ENCODE measurements at regions not wholly inside any gene's neighbourhood (a gene's known extent, or its start where the extent isn't known, plus 50 kb on each side); places are given as distances from the start of the nearest gene placed in this dataset.
"Not testable (repeated sequence)": the region's sequence is repeated elsewhere in the genome, so short reads cannot be mapped to it uniquely, and the experiment has no call there.

DNA sequence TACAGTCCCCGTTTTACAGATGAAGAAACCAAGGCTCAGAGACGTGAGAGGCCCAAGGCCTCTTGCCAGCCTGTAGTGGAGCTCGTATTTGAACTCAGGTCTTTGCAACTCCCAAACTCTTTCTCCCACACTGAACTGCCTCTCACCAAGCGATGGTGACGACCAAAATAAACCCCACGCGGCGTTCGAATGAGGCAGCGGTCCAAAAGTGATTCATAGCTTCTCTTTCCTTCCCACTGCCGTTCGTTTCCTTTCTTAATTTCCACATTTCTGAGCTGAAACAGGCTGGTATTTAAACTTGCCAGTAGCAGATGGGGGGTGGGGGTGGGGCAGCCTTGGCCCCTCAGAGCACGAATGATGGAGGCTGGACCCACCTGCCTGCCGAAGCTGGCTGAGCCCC lies 252.9 kb upstream of the KCNG1 start:
- no peak for DNase-seq (ENCODE audit: low spot score)
- TF ChIP-seq, protein P1, sequence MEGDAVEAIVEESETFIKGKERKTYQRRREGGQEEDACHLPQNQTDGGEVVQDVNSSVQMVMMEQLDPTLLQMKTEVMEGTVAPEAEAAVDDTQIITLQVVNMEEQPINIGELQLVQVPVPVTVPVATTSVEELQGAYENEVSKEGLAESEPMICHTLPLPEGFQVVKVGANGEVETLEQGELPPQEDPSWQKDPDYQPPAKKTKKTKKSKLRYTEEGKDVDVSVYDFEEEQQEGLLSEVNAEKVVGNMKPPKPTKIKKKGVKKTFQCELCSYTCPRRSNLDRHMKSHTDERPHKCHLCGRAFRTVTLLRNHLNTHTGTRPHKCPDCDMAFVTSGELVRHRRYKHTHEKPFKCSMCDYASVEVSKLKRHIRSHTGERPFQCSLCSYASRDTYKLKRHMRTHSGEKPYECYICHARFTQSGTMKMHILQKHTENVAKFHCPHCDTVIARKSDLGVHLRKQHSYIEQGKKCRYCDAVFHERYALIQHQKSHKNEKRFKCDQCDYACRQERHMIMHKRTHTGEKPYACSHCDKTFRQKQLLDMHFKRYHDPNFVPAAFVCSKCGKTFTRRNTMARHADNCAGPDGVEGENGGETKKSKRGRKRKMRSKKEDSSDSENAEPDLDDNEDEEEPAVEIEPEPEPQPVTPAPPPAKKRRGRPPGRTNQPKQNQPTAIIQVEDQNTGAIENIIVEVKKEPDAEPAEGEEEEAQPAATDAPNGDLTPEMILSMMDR (IDR thresholded peaks at IDR 0.05) = no peak

DNA sequence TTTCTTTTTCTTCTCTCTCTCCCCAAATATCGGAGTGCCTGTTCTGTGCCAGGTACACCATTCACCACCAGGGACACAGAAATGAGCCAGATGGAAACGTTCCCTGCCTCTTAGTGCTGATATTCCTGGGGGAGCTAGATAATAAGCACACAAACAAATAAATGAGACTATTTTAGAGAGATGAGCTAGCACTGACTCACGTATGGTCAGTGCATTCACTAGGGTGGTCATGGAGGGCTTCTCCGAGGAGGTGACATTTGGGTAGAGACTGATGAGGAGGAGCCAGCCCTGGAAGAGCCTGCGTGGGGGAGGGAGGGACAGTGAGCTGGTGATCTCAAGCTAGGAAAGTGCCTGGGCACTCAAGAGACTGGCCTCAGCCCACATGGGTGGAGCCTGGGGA lies 252.3 kb upstream of the KCNG1 start:
- no peak for DNase-seq (ENCODE audit: low spot score)
- peaks cover 10% of the 10 kb centered on the region for H3K9me3 Mint-ChIP-seq (ENCODE audit: low read depth)
- peaks cover 6% of the 10 kb centered on the region for H3K36me3 Mint-ChIP-seq (ENCODE audit: low read depth)
- H3K4me1 Mint-ChIP-seq (ENCODE audit: low read depth) = peaks cover 9% of the 10 kb centered on the region
- H3K27ac Mint-ChIP-seq (ENCODE audit: unreplicated experiment) = no peak overlapping the region
- TF ChIP-seq, protein P1 (IDR thresholded peaks at IDR 0.05) = no peak
- H3K4me3 Mint-ChIP-seq (ENCODE audit: unreplicated experiment) = no peak overlapping the region
- peaks cover 42% of the 10 kb centered on the region for H3K27me3 Mint-ChIP-seq (ENCODE audit: low read depth)

More for the DNA sequence above, 252.9 kb upstream of the KCNG1 start:
- Mint-ChIP-seq H3K27ac (ENCODE audit: unreplicated experiment) (no peak overlapping the region), H3K27me3 (ENCODE audit: low read depth) (peaks cover 42% of the 10 kb centered on the region), H3K4me3 (ENCODE audit: unreplicated experiment) (no peak overlapping the region), H3K36me3 (ENCODE audit: low read depth) (peaks cover 6% of the 10 kb centered on the region), H3K4me1 (ENCODE audit: low read depth) (peaks cover 9% of the 10 kb centered on the region), H3K9me3 (ENCODE audit: low read depth) (peaks cover 8% of the 10 kb centered on the region)

DNA sequence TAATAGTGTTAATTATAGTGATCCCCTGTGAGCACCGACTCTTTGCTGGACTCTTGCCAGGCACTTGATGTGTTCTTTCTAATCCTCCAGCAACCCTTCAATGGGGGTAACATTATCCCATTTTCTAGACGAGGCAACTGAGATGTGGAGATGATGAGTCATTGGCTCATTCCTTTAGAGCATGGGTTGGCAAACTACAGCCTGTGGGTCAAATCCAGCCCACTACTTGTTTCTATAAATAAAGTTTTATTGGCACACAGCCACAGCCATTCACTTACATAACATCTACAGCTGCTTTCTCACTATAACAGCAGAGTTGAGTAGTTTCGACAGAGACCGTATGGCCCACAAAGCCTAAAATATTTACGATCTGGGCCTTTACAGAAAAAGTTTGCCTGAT lies 249.5 kb upstream of the KCNG1 start:
- Mint-ChIP-seq H3K27ac (ENCODE audit: unreplicated experiment) (no peak overlapping the region), H3K9me3 (ENCODE audit: low read depth) (peaks cover 3% of the 10 kb centered on the region), H3K4me1 (ENCODE audit: low read depth) (peaks cover 9% of the 10 kb centered on the region), H3K27me3 (ENCODE audit: low read depth) (peaks cover 29% of the 10 kb centered on the region), H3K4me3 (ENCODE audit: unreplicated experiment) (no peak overlapping the region), H3K36me3 (ENCODE audit: low read depth) (peaks cover 5% of the 10 kb centered on the region)
- TF ChIP-seq, protein P1 (IDR thresholded peaks at IDR 0.05) = no peak
- DNase-seq (ENCODE audit: low spot score) = no peak

DNA sequence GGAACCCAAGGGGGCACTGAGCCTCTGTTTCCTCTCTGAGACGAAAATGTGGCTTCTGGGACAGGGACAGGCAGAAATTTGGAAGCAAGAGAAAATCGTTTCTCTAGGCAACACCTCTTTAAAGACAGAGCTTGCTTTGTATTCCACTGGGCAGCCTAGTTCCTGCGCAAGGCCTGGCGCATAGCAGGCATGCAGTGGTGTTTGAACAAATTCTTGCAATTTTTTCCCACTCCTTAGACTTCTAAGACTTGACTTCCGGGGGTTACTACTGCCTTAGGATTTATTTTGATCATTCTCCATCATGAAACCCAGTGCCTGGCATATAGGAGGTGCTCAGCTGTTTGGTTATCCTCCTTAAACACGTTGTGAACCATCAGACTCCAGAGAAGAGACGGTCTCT lies 249.0 kb upstream of the KCNG1 start:
- Mint-ChIP-seq H3K36me3 (ENCODE audit: low read depth) (peaks cover 4% of the 10 kb centered on the region), H3K4me1 (ENCODE audit: low read depth) (peaks cover 9% of the 10 kb centered on the region), H3K9me3 (ENCODE audit: low read depth) (peaks cover 3% of the 10 kb centered on the region), H3K4me3 (ENCODE audit: unreplicated experiment) (no peak overlapping the region), H3K27ac (ENCODE audit: unreplicated experiment) (no peak overlapping the region), H3K27me3 (ENCODE audit: low read depth) (peaks cover 25% of the 10 kb centered on the region)
- DNase-seq (ENCODE audit: low spot score) = no peak
- TF ChIP-seq, protein P1 (IDR thresholded peaks at IDR 0.05) = no peak

DNA sequence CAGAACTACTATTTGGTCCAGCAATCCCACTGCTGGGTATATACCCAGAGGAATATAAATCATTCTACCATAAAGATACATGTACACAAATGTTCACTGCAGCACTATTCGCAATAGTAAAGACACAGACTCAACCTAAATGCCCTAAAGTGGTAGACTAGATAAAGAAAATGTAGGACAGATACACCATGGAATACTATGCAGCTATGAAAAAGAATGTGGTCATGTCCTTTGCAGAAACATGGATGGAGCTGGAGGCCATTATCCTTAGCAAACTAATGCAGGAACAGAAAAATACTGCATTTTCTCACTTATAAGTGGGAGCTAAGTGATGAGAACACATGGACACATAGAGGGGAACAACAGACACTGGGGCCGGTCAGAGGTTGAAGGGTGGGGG lies 248.4 kb upstream of the KCNG1 start:
- not testable (repeated sequence) for H3K36me3 Mint-ChIP-seq (ENCODE audit: low read depth); H3K9me3 Mint-ChIP-seq (ENCODE audit: low read depth); H3K27ac Mint-ChIP-seq (ENCODE audit: unreplicated experiment); H3K4me1 Mint-ChIP-seq (ENCODE audit: low read depth); H3K4me3 Mint-ChIP-seq (ENCODE audit: unreplicated experiment); DNase-seq (ENCODE audit: low spot score)
- peaks cover 19% of the 10 kb centered on the region for H3K27me3 Mint-ChIP-seq (ENCODE audit: low read depth)

DNA sequence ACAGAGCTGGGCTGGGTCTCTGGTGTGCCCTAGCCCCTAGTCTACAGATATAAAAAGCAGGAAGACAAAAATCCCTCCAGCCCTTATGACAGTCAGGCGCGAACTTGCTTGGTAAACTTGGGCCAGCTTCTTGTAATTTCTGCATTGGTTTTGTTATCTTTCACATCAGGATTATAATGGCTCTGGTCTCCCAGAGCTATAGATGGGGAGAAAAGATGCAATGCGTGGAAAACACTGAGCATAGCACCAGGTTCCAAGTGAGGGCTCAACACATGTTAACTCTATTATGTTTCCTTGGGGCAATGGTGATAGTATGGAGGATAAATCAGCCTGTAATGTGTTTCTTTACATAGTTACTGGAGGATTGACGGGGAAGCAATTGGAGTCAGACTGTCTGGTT lies 246.8 kb upstream of the KCNG1 start:
- H3K4me3 Mint-ChIP-seq (ENCODE audit: unreplicated experiment) = no peak overlapping the region
- H3K9me3 Mint-ChIP-seq (ENCODE audit: low read depth) = peaks cover 6% of the 10 kb centered on the region
- H3K27ac Mint-ChIP-seq (ENCODE audit: unreplicated experiment) = no peak overlapping the region
- H3K27me3 Mint-ChIP-seq (ENCODE audit: low read depth) = peaks cover 8% of the 10 kb centered on the region
- TF ChIP-seq, protein P1 (IDR thresholded peaks at IDR 0.05) = no peak
- peaks cover 9% of the 10 kb centered on the region for H3K4me1 Mint-ChIP-seq (ENCODE audit: low read depth)
- no peak for DNase-seq (ENCODE audit: low spot score)
- peaks cover 4% of the 10 kb centered on the region for H3K36me3 Mint-ChIP-seq (ENCODE audit: low read depth)

All from chondrocyte (in vitro differentiated cells).